Small intestine (tissue), 7 donors: ENCODE measurements at regions not wholly inside any gene's neighbourhood (a gene's known extent, or its start where the extent isn't known, plus 50 kb on each side); places are given as distances from the start of the nearest gene placed in this dataset.

Source experiments
- DNase-seq, 2 donors: peaks; one replicate each; pipeline versions ENCODE4 v3.0.0 to v3.0.0-alpha.2; 2013
- FAIRE-seq: peaks from 2 replicates; lab custom pipeline; 2012; peaks lifted over from hg19 to GRCh38; lab: Jason Lieb, UNC
- H3K27ac ChIP-seq, 3 donors: one replicate each; pipeline ENCODE4 v1.5.1; 2013; ENCODE audit warnings: low read length in 2 of 3, mild to moderate bottlenecking in 2 of 3, control low read depth in 1 of 3, inconsistent platforms in 1 of 3, low read depth in 1 of 3, moderate library complexity in 1 of 3
- H3K27me3 ChIP-seq, 3 donors: one replicate each; pipeline ENCODE4 v1.6.1; 2013; ENCODE audit warnings: low read length in 3 of 3, inconsistent platforms in 1 of 3; ENCODE audit not compliant: control insufficient read depth in 3 of 3, insufficient read depth in 3 of 3
- H3K36me3 ChIP-seq, 3 donors: one replicate each; pipeline ENCODE4 v1.6.1; 2013; ENCODE audit warnings: low read length in 3 of 3, inconsistent platforms in 1 of 3, low read depth in 1 of 3, mild to moderate bottlenecking in 1 of 3, moderate library complexity in 1 of 3; ENCODE audit not compliant: control insufficient read depth in 3 of 3, insufficient read depth in 2 of 3
- H3K4me1 ChIP-seq, 3 donors: one replicate each; pipeline ENCODE4 v1.6.1; 2013; ENCODE audit warnings: low read length in 2 of 3, inconsistent platforms in 1 of 3, low read depth in 1 of 3, mild to moderate bottlenecking in 1 of 3, moderate library complexity in 1 of 3; ENCODE audit not compliant: control insufficient read depth in 3 of 3, insufficient read depth in 2 of 3
- H3K4me3 ChIP-seq, 3 donors: one replicate each; pipeline ENCODE4 v1.5.1; 2013; ENCODE audit warnings: low read length in 3 of 3, control low read depth in 1 of 3, inconsistent platforms in 1 of 3, low read depth in 1 of 3, mild to moderate bottlenecking in 1 of 3, moderate library complexity in 1 of 3
- H3K9me3 ChIP-seq, 2 donors: one replicate each; pipeline ENCODE4 v1.6.1; 2013; ENCODE audit warnings: low read depth in 1 of 2, low read length in 1 of 2; ENCODE audit not compliant: control insufficient read depth in 2 of 2, insufficient read depth in 1 of 2
- WGBS, 3 donors: extraction: QIAGEN DNeasy Blood & Tissue Kit; methylation state at CpG; one replicate each; pipeline ENCODE4 v1.1.7; 2013; 5-methylcytosine and 5-hydroxymethylcytosine counted together
- donor health status: healthy with polysubstance abuse.
- donor health status: control.
- donor health status: control.
- donor health status: Bipolar disorder and iron deficiency.
- donor health status: healthy.

DNA sequence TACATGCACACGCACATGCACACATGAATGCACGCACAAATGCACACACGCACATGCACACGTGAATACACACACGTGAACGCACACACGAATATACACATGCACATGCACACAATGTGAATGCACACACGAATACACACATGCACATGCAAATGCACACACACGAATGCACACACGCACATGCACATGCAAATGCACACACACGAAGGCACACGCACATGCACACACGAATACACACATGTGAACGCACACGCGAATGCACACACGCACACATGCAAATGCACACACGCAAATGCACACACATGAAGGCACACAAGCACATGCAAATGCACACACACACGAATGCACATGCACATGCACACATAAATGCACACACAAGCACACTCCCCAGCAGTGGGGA lies 68.6 kb upstream of the GPC1 start:
- no peak for FAIRE-seq
- no peaks in the 10 kb centered on the region for H3K4me1 ChIP-seq
- no peaks in the 10 kb centered on the region for H3K27me3 ChIP-seq
- 91 to 93% (median 93%) methylated on average over 19 of the region's 19 CpGs for WGBS, 3 donors
- DNase-seq, result no peak
- no peak overlapping the region for H3K27ac ChIP-seq
- no peaks in the 10 kb centered on the region for H3K9me3 ChIP-seq
- H3K36me3 ChIP-seq, result no peaks in the 10 kb centered on the region
- H3K4me3 ChIP-seq, result no peak overlapping the region

DNA sequence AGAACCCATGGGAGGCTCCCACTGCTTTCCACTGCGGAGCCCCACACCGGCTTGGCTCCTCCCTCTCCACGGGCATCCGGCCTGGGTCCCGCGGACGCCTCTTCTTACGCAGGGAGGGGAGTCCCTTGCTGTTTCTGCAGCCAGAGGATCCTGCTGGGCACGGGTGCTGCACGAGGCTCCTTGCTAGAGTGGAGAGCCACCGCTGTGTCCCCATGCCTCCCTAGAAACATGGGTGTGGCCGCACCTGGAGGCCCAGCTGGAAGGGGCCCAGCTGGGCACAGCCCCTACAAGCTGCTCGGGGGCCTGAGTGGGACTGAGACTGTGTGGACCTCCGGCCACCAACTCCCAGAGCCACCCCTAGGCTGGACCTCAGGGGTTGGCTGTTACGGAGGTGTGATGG lies 67.7 kb upstream of the GPC1 start:
- Histone ChIP-seq H3K36me3 (no peaks in the 10 kb centered on the region), H3K4me1 (no peaks in the 10 kb centered on the region), H3K9me3 (no peaks in the 10 kb centered on the region), H3K4me3 (no peak overlapping the region), H3K27ac (no peak overlapping the region), H3K27me3 (no peaks in the 10 kb centered on the region)
- FAIRE-seq, result no peak
- no peak for DNase-seq
- WGBS, 3 donors, result 83 to 88% (median 85%) methylated on average over 15 of the region's 15 CpGs

DNA sequence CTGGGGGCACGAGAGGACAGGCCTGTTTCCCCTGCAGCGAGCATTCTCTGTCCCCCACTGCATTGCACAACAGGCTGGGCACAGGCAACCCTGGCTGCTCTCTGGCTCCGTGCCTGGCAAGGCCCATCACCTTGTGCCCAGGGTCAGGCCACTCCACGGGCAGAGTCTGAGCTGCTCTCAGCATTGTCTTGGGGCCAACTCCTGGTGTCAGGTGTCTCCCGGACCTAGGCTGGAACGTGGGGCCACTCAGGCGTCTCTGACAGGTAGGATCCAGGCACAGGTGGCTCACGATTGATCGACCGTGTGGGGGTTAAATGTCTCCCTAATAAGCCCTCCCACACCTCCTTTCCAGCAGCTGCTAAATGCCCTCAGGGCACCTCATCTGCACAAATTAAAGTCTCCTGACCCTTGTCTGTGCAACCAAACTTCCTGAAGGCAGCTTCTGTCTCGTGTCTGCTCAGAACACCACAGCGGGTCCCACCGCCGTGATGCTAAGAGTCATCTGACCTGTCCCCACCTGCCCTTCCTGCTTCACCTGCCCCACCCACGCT lies 66.6 kb upstream of the GPC1 start:
- no peaks in the 10 kb centered on the region for H3K36me3 ChIP-seq
- no peaks in the 10 kb centered on the region for H3K27me3 ChIP-seq
- H3K27ac ChIP-seq, result no peak overlapping the region
- H3K4me3 ChIP-seq, result no peak overlapping the region
- WGBS, 3 donors, result 56 to 77% (median 62%) methylated on average over 15 of the region's 15 CpGs
- DNase-seq (no peak), FAIRE-seq (no peak)
- H3K4me1 ChIP-seq, result peaks cover 0 to 2% (median 0%) of the 10 kb centered on the region in 3 donors
- no peaks in the 10 kb centered on the region for H3K9me3 ChIP-seq

DNA sequence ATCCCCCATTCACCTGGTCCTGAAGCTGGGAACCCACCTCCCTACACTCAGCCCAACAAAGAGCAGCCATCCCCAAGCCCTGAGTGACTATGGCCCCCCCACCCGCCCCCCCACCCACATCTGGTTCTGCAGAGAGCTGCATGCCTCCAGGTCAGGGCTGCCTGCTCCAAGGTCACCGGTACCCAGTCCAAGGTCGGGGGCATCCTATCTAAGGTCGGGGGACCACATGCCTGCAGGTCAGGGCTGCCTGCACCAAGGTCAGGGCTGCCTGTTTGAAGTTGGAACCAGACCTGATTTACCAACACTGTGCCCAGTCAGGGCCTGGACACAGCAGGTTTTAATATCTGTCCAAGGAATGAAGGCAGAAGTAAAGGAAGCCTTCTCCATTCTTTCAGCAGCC lies 66.1 kb upstream of the GPC1 start:
- Histone ChIP-seq H3K4me3 (no peak overlapping the region), H3K27me3 (no peaks in the 10 kb centered on the region), H3K36me3 (no peaks in the 10 kb centered on the region), H3K4me1 (peaks cover 0 to 7% (median 0%) of the 10 kb centered on the region in 3 donors), H3K9me3 (no peaks in the 10 kb centered on the region), H3K27ac (no peak overlapping the region)
- WGBS, 3 donors, result 37 to 67% (median 48%) methylated on average over 4 of the region's 4 CpGs
- DNase-seq, result no peak
- no peak for FAIRE-seq

DNA sequence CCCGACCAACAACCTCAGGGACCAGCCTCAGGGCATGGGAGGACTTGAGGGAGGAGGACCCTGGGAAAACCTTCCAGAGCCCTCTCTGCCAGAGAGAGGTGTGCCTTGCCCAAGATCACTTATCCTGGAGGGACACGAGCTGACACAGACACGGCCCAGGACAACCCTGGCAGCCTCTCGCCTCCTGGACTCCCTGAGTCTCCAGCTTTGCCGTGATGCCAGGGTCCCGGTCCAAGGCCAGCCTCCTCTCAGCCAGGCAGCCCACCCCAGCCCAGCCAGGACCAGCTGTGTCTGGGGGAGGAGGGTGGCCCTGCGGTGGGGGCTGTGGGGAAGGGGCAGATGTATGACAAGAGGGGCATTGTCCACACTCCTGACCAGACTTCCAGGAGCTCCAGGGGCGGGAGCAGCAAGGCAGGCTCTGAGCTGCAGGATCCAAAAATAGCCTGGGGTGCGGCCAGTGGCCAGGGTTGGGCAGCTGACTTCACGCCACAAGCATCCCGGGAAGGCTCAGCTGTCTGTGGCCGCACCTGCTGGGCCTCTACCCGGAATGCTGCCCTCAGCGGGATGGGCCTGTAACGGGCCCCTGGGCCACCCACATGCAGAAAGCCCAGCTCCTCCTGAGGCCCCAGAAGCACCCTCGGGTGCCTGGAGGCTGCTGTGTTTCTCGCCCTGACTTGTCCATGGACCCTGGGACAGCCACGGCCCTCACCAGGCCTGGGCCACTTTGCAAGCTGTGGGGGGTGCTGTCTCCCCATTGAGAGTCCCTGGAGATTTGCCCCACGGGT lies 65.5 kb upstream of the GPC1 start:
- peaks cover 0 to 10% (median 0%) of the 10 kb centered on the region in 3 donors for H3K4me1 ChIP-seq
- H3K27me3 ChIP-seq, result no peaks in the 10 kb centered on the region
- H3K27ac ChIP-seq, result no peak overlapping the region
- DNase-seq (peak in 1 of 2 donors; percentile 16), FAIRE-seq (no peak)
- H3K9me3 ChIP-seq, result no peaks in the 10 kb centered on the region
- H3K36me3 ChIP-seq, result no peaks in the 10 kb centered on the region
- no peak overlapping the region for H3K4me3 ChIP-seq
- WGBS, 3 donors, result 28 to 41% (median 41%) methylated on average over 17 to 19 of the region's 19 CpGs

DNA sequence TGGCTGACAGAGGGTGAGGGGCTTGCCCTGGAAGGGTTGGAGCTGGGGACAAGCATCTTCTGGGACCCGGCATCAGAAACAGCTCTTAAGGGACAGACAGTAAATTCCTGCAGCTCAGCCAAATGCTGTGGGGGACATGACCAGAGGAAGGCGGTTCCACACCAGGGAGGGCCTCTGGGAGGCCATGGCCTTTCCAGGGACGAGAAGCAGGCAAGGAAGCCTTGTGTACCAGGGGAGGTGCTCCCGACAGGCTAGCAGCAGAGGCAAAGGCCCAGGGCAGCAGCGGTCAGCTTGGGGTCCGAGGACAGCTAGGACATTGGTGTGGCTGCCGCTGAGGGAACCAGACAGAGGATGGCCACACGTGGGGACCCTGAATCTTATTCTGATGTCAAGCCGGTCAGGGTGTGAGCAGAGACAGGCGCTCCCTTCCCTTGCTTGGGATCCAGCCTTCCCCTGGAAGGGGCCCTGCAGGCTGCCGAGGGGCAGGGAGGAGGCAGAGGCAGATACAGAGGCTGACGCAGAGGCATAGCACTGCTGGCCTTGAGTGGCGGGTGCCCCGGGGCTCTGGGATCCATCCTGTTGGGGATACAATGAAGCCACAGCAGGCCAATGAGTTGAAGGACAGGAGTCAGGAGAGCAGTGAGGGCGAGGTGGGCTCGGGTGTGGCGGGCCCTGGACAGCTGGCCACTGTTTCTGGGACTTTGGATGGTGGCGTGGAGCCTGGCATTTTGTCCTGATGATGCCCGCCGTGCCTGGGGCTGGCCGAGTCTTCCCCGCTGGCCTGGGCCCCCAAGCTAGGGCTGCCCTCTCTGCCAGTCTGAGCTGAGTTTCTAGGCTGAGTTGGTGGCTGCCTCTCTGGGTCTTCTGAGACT lies 64.1 kb upstream of the GPC1 start:
- FAIRE-seq, result no peak
- Histone ChIP-seq H3K36me3 (no peaks in the 10 kb centered on the region), H3K4me1 (peaks cover 0 to 10% (median 0%) of the 10 kb centered on the region in 3 donors), H3K9me3 (no peaks in the 10 kb centered on the region), H3K27me3 (no peaks in the 10 kb centered on the region), H3K4me3 (no peak overlapping the region), H3K27ac (no peak overlapping the region)
- WGBS, 3 donors, result 73 to 83% (median 79%) methylated on average over 19 to 22 of the region's 22 CpGs
- no peak for DNase-seq

DNA sequence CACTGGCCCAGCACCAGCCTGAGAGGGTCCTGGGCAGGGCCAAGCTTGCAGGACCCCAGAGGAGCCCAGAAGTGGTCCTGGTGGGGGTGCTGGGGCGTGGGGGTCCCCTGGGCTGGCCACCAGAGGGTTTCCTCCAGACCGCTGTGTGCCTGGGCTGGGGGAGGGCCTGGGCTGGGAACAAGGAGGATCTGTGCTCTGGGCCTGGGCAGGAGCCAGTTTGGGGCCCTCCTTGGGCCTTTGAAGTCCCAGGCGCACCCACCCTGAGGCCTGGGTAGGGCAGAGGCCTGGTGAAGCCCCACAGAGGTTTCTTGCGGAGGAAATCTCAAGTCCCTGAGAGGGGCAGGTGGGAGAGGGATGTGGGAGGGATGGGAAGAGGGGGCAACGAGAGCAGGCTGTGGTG lies 63.4 kb upstream of the GPC1 start:
- WGBS, 3 donors, result 38 to 75% (median 61%) methylated on average over 5 of the region's 5 CpGs
- peaks cover 0 to 10% (median 0%) of the 10 kb centered on the region in 3 donors for H3K4me1 ChIP-seq
- DNase-seq, result no peak
- H3K9me3 ChIP-seq, result no peaks in the 10 kb centered on the region
- no peak overlapping the region for H3K4me3 ChIP-seq
- no peaks in the 10 kb centered on the region for H3K27me3 ChIP-seq
- no peak overlapping the region for H3K27ac ChIP-seq
- H3K36me3 ChIP-seq, result no peaks in the 10 kb centered on the region
- no peak for FAIRE-seq

DNA sequence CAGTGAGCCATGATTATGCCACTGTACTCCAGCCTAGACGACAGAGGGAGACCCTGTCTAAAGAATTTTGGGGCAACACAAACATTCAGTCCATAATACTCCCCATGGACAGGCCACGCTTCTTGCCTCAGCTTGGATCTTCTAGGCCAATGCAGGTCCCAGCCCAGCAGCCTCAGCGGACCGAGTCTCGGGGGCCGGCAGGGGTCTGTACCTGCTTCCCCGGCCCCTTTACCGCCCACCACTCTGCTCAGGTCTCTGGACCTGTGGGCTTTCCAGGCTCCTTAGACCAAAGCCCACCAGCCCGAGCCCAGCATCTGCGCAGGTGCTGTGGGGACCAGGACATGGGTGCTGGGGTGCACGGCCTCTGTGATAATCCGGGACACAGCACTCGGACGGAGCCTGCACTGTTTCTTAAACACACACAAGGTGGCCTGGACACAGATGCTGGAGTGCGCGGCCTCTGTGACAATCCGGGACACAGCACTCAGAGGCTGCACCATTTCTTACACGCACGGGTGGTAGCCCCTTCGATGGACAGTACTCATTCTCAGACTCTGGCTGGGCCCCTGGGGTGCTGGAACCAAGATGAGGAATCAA lies 62.1 kb upstream of the GPC1 start:
- H3K4me1 ChIP-seq, result peaks cover 0 to 10% (median 0%) of the 10 kb centered on the region in 3 donors
- peak overlapping the region in 2 of 3 donors; percentile 33 to 46 for H3K27ac ChIP-seq
- H3K9me3 ChIP-seq, result no peaks in the 10 kb centered on the region
- H3K27me3 ChIP-seq, result no peaks in the 10 kb centered on the region
- 89 to 90% (median 89%) methylated on average over 20 of the region's 20 CpGs for WGBS, 3 donors
- no peaks in the 10 kb centered on the region for H3K36me3 ChIP-seq
- DNase-seq, result no peak
- no peak overlapping the region for H3K4me3 ChIP-seq
- FAIRE-seq, result no peak
